ENCODE measurements at regions not wholly inside any gene's neighbourhood (a gene's known extent, or its start where the extent isn't known, plus 50 kb on each side); places are given as distances from the start of the nearest gene placed in this dataset.
"Not testable (repeated sequence)": the region's sequence is repeated elsewhere in the genome, so short reads cannot be mapped to it uniquely, and the experiment has no call there.

- peaks cover 3% of the 10 kb centered on the region for H3K9me3 Mint-ChIP-seq
- H3K36me3 Mint-ChIP-seq (ENCODE audit: low read depth), result no peaks in the 10 kb centered on the region
- DNase-seq (ENCODE audit: low read depth, low spot score), result no peak
- H3K4me1 Mint-ChIP-seq, result peaks cover 4% of the 10 kb centered on the region
- no peak overlapping the region for H3K4me3 Mint-ChIP-seq
- H3K27me3 Mint-ChIP-seq (ENCODE audit: low read depth), result no peaks in the 10 kb centered on the region
- no peak for TF ChIP-seq CTCF (conservative IDR thresholded peaks at IDR 0.05)
- no peak overlapping the region for H3K27ac Mint-ChIP-seq (ENCODE audit: unreplicated experiment)
Measured at GRCh38 chr14:30193101-30193500, 265.5 kb upstream of the PRKD1 start.

GRCh38 chr14:30193845-30194501, 266.3 kb upstream of the PRKD1 start:
- no peaks in the 10 kb centered on the region for H3K27me3 Mint-ChIP-seq (ENCODE audit: low read depth)
- no peaks in the 10 kb centered on the region for H3K36me3 Mint-ChIP-seq (ENCODE audit: low read depth)
- peaks cover 4% of the 10 kb centered on the region for H3K4me1 Mint-ChIP-seq
- H3K4me3 Mint-ChIP-seq, result no peak overlapping the region
- DNase-seq (ENCODE audit: low read depth, low spot score), result no peak
- peaks cover 3% of the 10 kb centered on the region for H3K9me3 Mint-ChIP-seq
- H3K27ac Mint-ChIP-seq (ENCODE audit: unreplicated experiment), result no peak overlapping the region
- TF ChIP-seq CTCF (conservative IDR thresholded peaks at IDR 0.05), result no peak

GRCh38 chr14:30194741-30195148, 267.1 kb upstream of the PRKD1 start:
- Mint-ChIP-seq H3K27me3 (ENCODE audit: low read depth) (no peaks in the 10 kb centered on the region), H3K9me3 (peaks cover 3% of the 10 kb centered on the region), H3K27ac (ENCODE audit: unreplicated experiment) (no peak overlapping the region), H3K36me3 (ENCODE audit: low read depth) (no peaks in the 10 kb centered on the region), H3K4me1 (peaks cover 4% of the 10 kb centered on the region), H3K4me3 (no peak overlapping the region)
- no peak for DNase-seq (ENCODE audit: low read depth, low spot score)
- no peak for TF ChIP-seq CTCF (conservative IDR thresholded peaks at IDR 0.05)

- H3K36me3 Mint-ChIP-seq (ENCODE audit: low read depth), result no peaks in the 10 kb centered on the region
Measured at GRCh38 chr14:30195941-30196340, 268.3 kb upstream of the PRKD1 start.

GRCh38 chr14:30196861-30197260, 269.2 kb upstream of the PRKD1 start:
- Mint-ChIP-seq H3K27me3 (ENCODE audit: low read depth) (no peaks in the 10 kb centered on the region), H3K4me1 (peaks cover 4% of the 10 kb centered on the region), H3K4me3 (no peak overlapping the region), H3K36me3 (ENCODE audit: low read depth) (no peaks in the 10 kb centered on the region), H3K9me3 (no peaks in the 10 kb centered on the region), H3K27ac (ENCODE audit: unreplicated experiment) (no peak overlapping the region)
- no peak for TF ChIP-seq CTCF (conservative IDR thresholded peaks at IDR 0.05)
- DNase-seq (ENCODE audit: low read depth, low spot score), result no peak

More at GRCh38 chr14:30195941-30196340, 268.3 kb upstream of the PRKD1 start:
- no peak overlapping the region for H3K27ac Mint-ChIP-seq (ENCODE audit: unreplicated experiment)
- DNase-seq (ENCODE audit: low read depth, low spot score), result no peak
- H3K9me3 Mint-ChIP-seq, result no peaks in the 10 kb centered on the region
- peaks cover 4% of the 10 kb centered on the region for H3K4me1 Mint-ChIP-seq
- TF ChIP-seq CTCF (conservative IDR thresholded peaks at IDR 0.05), result no peak
- no peak overlapping the region for H3K4me3 Mint-ChIP-seq
- H3K27me3 Mint-ChIP-seq (ENCODE audit: low read depth), result no peaks in the 10 kb centered on the region

GRCh38 chr14:30198720-30199119, 271.1 kb upstream of the PRKD1 start:
- not testable (repeated sequence) for H3K4me3 Mint-ChIP-seq; H3K27ac Mint-ChIP-seq (ENCODE audit: unreplicated experiment); H3K36me3 Mint-ChIP-seq (ENCODE audit: low read depth); DNase-seq (ENCODE audit: low read depth, low spot score); H3K9me3 Mint-ChIP-seq; H3K27me3 Mint-ChIP-seq (ENCODE audit: low read depth); H3K4me1 Mint-ChIP-seq
